Common myeloid progenitor, CD34-positive (primary cell): ENCODE measurements at regions not wholly inside any gene's neighbourhood (a gene's known extent, or its start where the extent isn't known, plus 50 kb on each side); places are given as distances from the start of the nearest gene placed in this dataset.

Source experiments
- CTCF ChIA-PET: fragments of 350-600 bp; sonication (Branson Sonifier 250); formaldehyde crosslinking; loops from one replicate; lab custom pipeline; 2021; ENCODE audit warnings: antibody characterized with exemption; lab: Charles Lee
- POLR2A ChIA-PET: fragments of 350-600 bp; sonication (Branson Sonifier 250); formaldehyde crosslinking; loops from one replicate; lab custom pipeline; 2021; ENCODE audit warnings: antibody characterized with exemption; lab: Charles Lee
- DNase-seq, 3 donors: peaks; one replicate each; pipeline versions ENCODE4 v3.0.0 to v3.0.0-alpha.2; 2013
- H3K27ac ChIP-seq, 2 experiments: 1 replicate in 1 of 2; 2 replicates in 1 of 2; pipeline ENCODE4 v1.7.0; 2013; ENCODE audit warnings: inconsistent platforms in 2 of 2, low read length in 2 of 2, mild to moderate bottlenecking in 2 of 2, low read depth in 1 of 2, moderate library complexity in 1 of 2; ENCODE audit not compliant: severe bottlenecking in 2 of 2, insufficient read depth in 1 of 2, poor library complexity in 1 of 2
- H3K27me3 ChIP-seq, 5 experiments: replicated peaks in 2 of 5; 1 replicate in 3 of 5; 2 replicates in 2 of 5; pipeline versions ENCODE4 v1.6.1 to v1.7.0; 2013; ENCODE audit warnings: low read length in 4 of 5, mild to moderate bottlenecking in 2 of 5, moderate library complexity in 2 of 5, inconsistent platforms in 1 of 5; ENCODE audit not compliant: insufficient read depth in 5 of 5, control insufficient read depth in 4 of 5
- H3K36me3 ChIP-seq, 4 experiments: 1 replicate in 2 of 4; 2 replicates in 2 of 4; pipeline versions ENCODE4 v1.6.1 to v1.7.0; 2013; ENCODE audit warnings: low read length in 3 of 4, control low read depth in 1 of 4, mild to moderate bottlenecking in 1 of 4; ENCODE audit not compliant: control insufficient read depth in 4 of 4, insufficient read depth in 4 of 4
- H3K4me1 ChIP-seq, 4 experiments: 1 replicate in 3 of 4; 2 replicates in 1 of 4; pipeline versions ENCODE4 v1.6.1 to v1.7.1; 2013; ENCODE audit warnings: low read length in 3 of 4, mild to moderate bottlenecking in 3 of 4, control low read depth in 1 of 4, inconsistent platforms in 1 of 4, moderate library complexity in 1 of 4; ENCODE audit not compliant: control insufficient read depth in 4 of 4, insufficient read depth in 4 of 4; ENCODE audit errors: control extremely low read depth in 1 of 4
- H3K4me3 ChIP-seq, 7 experiments: 1 replicate in 4 of 7; 2 replicates in 3 of 7; pipeline versions ENCODE4 v1.5.1 to v1.7.0; 2013; ENCODE audit warnings: mild to moderate bottlenecking in 7 of 7, low read length in 6 of 7, moderate library complexity in 6 of 7, inconsistent platforms in 2 of 7, low read depth in 2 of 7, control low read depth in 1 of 7; ENCODE audit not compliant: insufficient read depth in 4 of 7, control insufficient read depth in 1 of 7; ENCODE audit errors: extremely low read depth in 1 of 7
- H3K9me3 ChIP-seq, 5 experiments: 1 replicate in 4 of 5; 2 replicates in 1 of 5; pipeline versions ENCODE4 v1.6.1 to v1.7.1; 2013; ENCODE audit warnings: low read length in 4 of 5, mild to moderate bottlenecking in 2 of 5, inconsistent platforms in 1 of 5, low read depth in 1 of 5, moderate library complexity in 1 of 5; ENCODE audit not compliant: control insufficient read depth in 4 of 5, insufficient read depth in 2 of 5; ENCODE audit errors: control extremely low read depth in 1 of 5
- WGBS: methylation state at CpG from one replicate; pipeline ENCODE4 v1.1.5; 2013; ENCODE audit not compliant: insufficient coverage; 5-methylcytosine and 5-hydroxymethylcytosine counted together

DNA sequence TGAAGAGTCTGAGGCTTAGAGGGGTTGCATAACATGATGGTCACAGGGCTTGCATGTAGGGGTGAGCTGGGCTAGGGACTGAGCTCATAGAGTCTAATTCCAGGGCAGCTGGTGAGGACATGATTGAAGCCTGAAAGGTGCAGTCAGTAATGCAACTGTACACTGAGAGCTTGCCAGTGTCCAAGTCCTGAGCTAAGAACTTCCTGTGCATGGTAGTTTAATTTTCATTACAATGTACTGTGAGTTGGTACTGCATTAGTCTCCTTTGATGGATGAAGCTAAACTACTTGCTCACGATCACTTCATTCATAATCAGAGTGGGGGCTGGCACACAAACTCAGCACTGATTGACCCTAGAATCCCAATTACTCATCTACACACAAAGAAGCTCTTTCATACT is 156.4 kb upstream of the CRBN start:
- POLR2A ChIA-PET = no interaction called here
- H3K27ac ChIP-seq = no peak overlapping the region
- no peaks in the 10 kb centered on the region for H3K27me3 ChIP-seq
- H3K4me3 ChIP-seq = no peak overlapping the region
- DNase-seq = no peak
- no CpG with 5 or more reads among the region's 1 CpG for WGBS
- H3K4me1 ChIP-seq = no peaks in the 10 kb centered on the region
- CTCF ChIA-PET = no interaction called here
- no peaks in the 10 kb centered on the region for H3K36me3 ChIP-seq
- H3K9me3 ChIP-seq = no peaks in the 10 kb centered on the region

GRCh38 chr3:3334491-3334890 is 155.0 kb upstream of the CRBN start:
- CTCF ChIA-PET = no interaction called here
- Histone ChIP-seq H3K36me3 (no peaks in the 10 kb centered on the region), H3K27me3 (no peaks in the 10 kb centered on the region), H3K4me3 (no peak overlapping the region), H3K4me1 (no peaks in the 10 kb centered on the region), H3K9me3 (no peaks in the 10 kb centered on the region), H3K27ac (no peak overlapping the region)
- POLR2A ChIA-PET = no interaction called here
- no peak for DNase-seq
- WGBS = 100% methylated on average over 4 of the region's 4 CpGs

GRCh38 chr3:3333571-3333970 is 154.1 kb upstream of the CRBN start:
- H3K9me3 ChIP-seq = no peaks in the 10 kb centered on the region
- H3K27me3 ChIP-seq = no peaks in the 10 kb centered on the region
- no peak overlapping the region for H3K27ac ChIP-seq
- no peak for DNase-seq
- no peaks in the 10 kb centered on the region for H3K36me3 ChIP-seq
- WGBS = 89% methylated on average over 2 of the region's 2 CpGs
- H3K4me3 ChIP-seq = no peak overlapping the region
- no peaks in the 10 kb centered on the region for H3K4me1 ChIP-seq
- POLR2A ChIA-PET = no interaction called here
- CTCF ChIA-PET = no interaction called here

- Histone ChIP-seq H3K4me3 (no peak overlapping the region), H3K27me3 (no peaks in the 10 kb centered on the region), H3K27ac (peak overlapping the region in 1 of 2 experiments; percentile 41), H3K4me1 (peaks cover 0 to 19% (median 8%) of the 10 kb centered on the region in 4 experiments), H3K9me3 (peaks cover 0 to 4% (median 0%) of the 10 kb centered on the region in 5 experiments), H3K36me3 (no peaks in the 10 kb centered on the region)
- WGBS = 31% methylated on average over 3 of the region's 3 CpGs
- peak; percentile 30 to 85 (median 65) for DNase-seq
- POLR2A ChIA-PET = no interaction called here
- CTCF ChIA-PET = interaction anchor here (0.8 to 1.7 kb wide), 2 partner anchors 116 to 935 kb away, joined by 3 to 7 read pairs; no protein-coding TSS in a partner anchor
Measured at GRCh38 chr3:3316521-3316920, 137.0 kb upstream of the CRBN start.

DNA sequence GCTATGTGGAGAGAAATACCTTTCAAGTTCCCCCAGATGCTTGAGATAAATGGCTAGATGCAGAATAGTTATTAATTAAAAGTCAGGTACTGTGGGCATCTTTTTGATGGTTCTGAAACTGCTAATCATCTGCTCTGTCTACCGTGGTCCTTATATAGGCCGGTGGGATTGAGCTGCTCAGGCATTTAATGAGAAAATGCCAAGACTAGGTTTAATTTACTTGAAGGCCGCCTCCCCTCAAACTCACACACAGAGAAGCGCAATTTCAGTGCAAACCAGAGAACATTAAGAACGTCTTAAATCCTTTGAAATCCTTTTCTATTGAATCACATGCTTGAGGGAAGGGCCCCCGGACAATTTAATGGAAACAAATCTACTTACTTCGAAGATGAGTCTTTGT is 136.4 kb upstream of the CRBN start:
- Histone ChIP-seq H3K27me3 (no peaks in the 10 kb centered on the region), H3K9me3 (peaks cover 0 to 4% (median 0%) of the 10 kb centered on the region in 5 experiments), H3K4me1 (peaks cover 0 to 19% (median 8%) of the 10 kb centered on the region in 4 experiments), H3K36me3 (no peaks in the 10 kb centered on the region), H3K27ac (no peak overlapping the region), H3K4me3 (no peak overlapping the region)
- WGBS = 98% methylated on average over 7 of the region's 7 CpGs
- POLR2A ChIA-PET = no interaction called here
- DNase-seq = no peak
- CTCF ChIA-PET = interaction anchor here (1.7 kb wide), 1 partner anchor 116 kb away, joined by 7 read pairs; no protein-coding TSS in a partner anchor

GRCh38 chr3:3309887-3310286 is 130.4 kb upstream of the CRBN start:
- ChIA-PET CTCF (no interaction called here), POLR2A (no interaction called here)
- Histone ChIP-seq H3K27me3 (no peaks in the 10 kb centered on the region), H3K4me1 (peaks cover 25 to 50% (median 39%) of the 10 kb centered on the region in 4 experiments), H3K36me3 (no peaks in the 10 kb centered on the region), H3K9me3 (peaks cover 0 to 4% (median 0%) of the 10 kb centered on the region in 5 experiments), H3K27ac (peak overlapping the region in 1 of 2 experiments; percentile 37), H3K4me3 (peak overlapping the region in 2 of 7 experiments; percentile 2 to 10)
- peak in 2 of 3 donors; percentile 60 to 77 for DNase-seq
- WGBS = 36% methylated on average over 2 of the region's 3 CpGs

DNA sequence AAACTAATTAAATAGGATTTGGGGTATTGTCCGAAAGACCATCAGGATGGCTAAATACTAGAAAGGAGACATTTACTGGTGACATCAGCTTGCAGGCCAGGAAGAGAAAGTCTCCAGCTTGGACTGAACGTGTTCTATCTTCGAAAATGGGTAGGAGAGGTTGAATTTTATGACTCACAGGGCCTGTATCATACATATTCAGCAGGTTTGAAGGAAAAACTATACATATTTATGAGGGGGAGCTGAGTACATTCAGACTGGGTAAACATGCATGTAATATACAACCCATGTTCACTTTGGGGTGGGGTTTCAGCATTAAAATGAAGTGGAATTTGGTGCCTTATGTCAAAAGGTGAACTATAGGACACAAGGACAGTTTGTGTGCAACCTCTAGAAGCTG is 129.3 kb upstream of the CRBN start:
- CTCF ChIA-PET = interaction anchor here (0.9 kb wide), 1 partner anchor 23 kb away, joined by 4 read pairs; no protein-coding TSS in a partner anchor
- no CpG with 5 or more reads among the region's 3 CpGs for WGBS
- POLR2A ChIA-PET = no interaction called here
- Histone ChIP-seq H3K4me1 (peaks cover 32 to 60% (median 46%) of the 10 kb centered on the region in 4 experiments), H3K36me3 (no peaks in the 10 kb centered on the region), H3K27me3 (no peaks in the 10 kb centered on the region), H3K9me3 (peaks cover 0 to 4% (median 0%) of the 10 kb centered on the region in 5 experiments), H3K4me3 (no peak overlapping the region), H3K27ac (no peak overlapping the region)
- DNase-seq = no peak
